Prostate gland (tissue), 2 donors: ENCODE measurements at regions not wholly inside any gene's neighbourhood (a gene's known extent, or its start where the extent isn't known, plus 50 kb on each side); places are given as distances from the start of the nearest gene placed in this dataset.

Experiments
- CTCF ChIP-seq, 4 experiments: fragments of 200-600 bp in 2 of 4; fragments of 450-650 bp in 2 of 4; sonication (generic) in 2 of 4; IDR thresholded peaks; 1 replicate in 3 of 4; 2 replicates in 1 of 4; pipeline ENCODE4 v1.5.1; 2016 to 2019; ENCODE audit warnings: antibody characterized with exemption in 4 of 4, mild to moderate bottlenecking in 2 of 4, moderate library complexity in 2 of 4
- POLR2A ChIP-seq: fragments of 450-650 bp; IDR thresholded peaks from one replicate; pipeline ENCODE4 v1.6.1; 2016; ENCODE audit warnings: antibody characterized with exemption, mild to moderate bottlenecking
- POLR2AphosphoS5 ChIP-seq: sonication (generic); formaldehyde crosslinking; IDR thresholded peaks from one replicate; pipeline ENCODE4 v1.6.1; 2017; ENCODE audit warnings: antibody characterized with exemption

- TF ChIP-seq CTCF (IDR thresholded peaks at IDR 0.05) = no peak
- TF ChIP-seq POLR2A = no peak
- TF ChIP-seq POLR2AphosphoS5 = no peak
Measured at GRCh38 chr9:107922260-107922659, 432.7 kb upstream of the KLF4 start.
